ENCODE measurements at regions not wholly inside any gene's neighbourhood (a gene's known extent, or its start where the extent isn't known, plus 50 kb on each side); places are given as distances from the start of the nearest gene placed in this dataset.

DNA sequence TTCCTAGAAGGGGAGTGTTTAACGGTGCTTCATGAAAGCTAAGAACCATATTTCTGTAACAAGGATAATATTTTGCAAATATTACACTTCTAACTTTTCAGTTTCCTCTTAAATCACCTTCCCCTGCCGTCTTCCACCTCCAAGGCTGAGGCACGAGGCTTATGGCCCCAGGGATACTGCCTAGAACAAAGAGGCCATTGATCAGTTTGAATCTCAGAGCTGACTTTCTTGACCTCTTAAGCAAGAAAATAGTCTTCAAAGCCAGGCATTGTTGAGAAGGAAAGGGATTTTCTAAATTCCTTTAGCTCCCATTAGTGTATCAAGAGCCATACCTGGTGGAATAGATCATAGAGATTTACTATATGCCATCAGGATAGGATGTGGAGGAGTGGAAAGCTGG lies 566.2 kb downstream of the BNC2 start:
- Histone ChIP-seq H3K9ac (ENCODE audit: low read depth in 1 of 2, low read length in 2 of 2) (no peak overlapping the region), H3K36me3 (ENCODE audit: control insufficient read depth in 4 of 4, insufficient read depth in 3 of 4, low read depth in 1 of 4, low read length in 3 of 4) (no peaks in the 10 kb centered on the region), H3K9me3 (ENCODE audit: control insufficient read depth in 4 of 4, low read length in 3 of 4) (no peaks in the 10 kb centered on the region), H3K4me1 (ENCODE audit: control insufficient read depth in 4 of 4, insufficient read depth in 4 of 4, low read length in 3 of 4) (peaks cover 0 to 2% (median 0%) of the 10 kb centered on the region in 4 donors), H3K4me3 (ENCODE audit: low read depth in 1 of 3, low read length in 3 of 3) (no peak overlapping the region), H3K27me3 (ENCODE audit: control insufficient read depth in 4 of 4, insufficient read depth in 4 of 4, low read length in 3 of 4) (no peaks in the 10 kb centered on the region), H3K27ac (ENCODE audit: low read depth in 1 of 2, low read length in 2 of 2) (no peak overlapping the region)
- no peak for DNase-seq (ENCODE audit: low spot score)
- WGBS = 73% methylated on average over 3 of the region's 3 CpGs
- no peak for TF ChIP-seq EGR1 (IDR thresholded peaks at IDR 0.05; ENCODE audit: low read depth in 2 of 2)
- TF ChIP-seq TAF1 (conservative IDR thresholded peaks at IDR 0.05) = no peak
- TF ChIP-seq FOXA2 (IDR thresholded peaks at IDR 0.05) = no peak
- TF ChIP-seq, protein P1, sequence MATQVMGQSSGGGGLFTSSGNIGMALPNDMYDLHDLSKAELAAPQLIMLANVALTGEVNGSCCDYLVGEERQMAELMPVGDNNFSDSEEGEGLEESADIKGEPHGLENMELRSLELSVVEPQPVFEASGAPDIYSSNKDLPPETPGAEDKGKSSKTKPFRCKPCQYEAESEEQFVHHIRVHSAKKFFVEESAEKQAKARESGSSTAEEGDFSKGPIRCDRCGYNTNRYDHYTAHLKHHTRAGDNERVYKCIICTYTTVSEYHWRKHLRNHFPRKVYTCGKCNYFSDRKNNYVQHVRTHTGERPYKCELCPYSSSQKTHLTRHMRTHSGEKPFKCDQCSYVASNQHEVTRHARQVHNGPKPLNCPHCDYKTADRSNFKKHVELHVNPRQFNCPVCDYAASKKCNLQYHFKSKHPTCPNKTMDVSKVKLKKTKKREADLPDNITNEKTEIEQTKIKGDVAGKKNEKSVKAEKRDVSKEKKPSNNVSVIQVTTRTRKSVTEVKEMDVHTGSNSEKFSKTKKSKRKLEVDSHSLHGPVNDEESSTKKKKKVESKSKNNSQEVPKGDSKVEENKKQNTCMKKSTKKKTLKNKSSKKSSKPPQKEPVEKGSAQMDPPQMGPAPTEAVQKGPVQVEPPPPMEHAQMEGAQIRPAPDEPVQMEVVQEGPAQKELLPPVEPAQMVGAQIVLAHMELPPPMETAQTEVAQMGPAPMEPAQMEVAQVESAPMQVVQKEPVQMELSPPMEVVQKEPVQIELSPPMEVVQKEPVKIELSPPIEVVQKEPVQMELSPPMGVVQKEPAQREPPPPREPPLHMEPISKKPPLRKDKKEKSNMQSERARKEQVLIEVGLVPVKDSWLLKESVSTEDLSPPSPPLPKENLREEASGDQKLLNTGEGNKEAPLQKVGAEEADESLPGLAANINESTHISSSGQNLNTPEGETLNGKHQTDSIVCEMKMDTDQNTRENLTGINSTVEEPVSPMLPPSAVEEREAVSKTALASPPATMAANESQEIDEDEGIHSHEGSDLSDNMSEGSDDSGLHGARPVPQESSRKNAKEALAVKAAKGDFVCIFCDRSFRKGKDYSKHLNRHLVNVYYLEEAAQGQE (IDR thresholded peaks at IDR 0.05) = no peak
- TF ChIP-seq, protein P2, sequence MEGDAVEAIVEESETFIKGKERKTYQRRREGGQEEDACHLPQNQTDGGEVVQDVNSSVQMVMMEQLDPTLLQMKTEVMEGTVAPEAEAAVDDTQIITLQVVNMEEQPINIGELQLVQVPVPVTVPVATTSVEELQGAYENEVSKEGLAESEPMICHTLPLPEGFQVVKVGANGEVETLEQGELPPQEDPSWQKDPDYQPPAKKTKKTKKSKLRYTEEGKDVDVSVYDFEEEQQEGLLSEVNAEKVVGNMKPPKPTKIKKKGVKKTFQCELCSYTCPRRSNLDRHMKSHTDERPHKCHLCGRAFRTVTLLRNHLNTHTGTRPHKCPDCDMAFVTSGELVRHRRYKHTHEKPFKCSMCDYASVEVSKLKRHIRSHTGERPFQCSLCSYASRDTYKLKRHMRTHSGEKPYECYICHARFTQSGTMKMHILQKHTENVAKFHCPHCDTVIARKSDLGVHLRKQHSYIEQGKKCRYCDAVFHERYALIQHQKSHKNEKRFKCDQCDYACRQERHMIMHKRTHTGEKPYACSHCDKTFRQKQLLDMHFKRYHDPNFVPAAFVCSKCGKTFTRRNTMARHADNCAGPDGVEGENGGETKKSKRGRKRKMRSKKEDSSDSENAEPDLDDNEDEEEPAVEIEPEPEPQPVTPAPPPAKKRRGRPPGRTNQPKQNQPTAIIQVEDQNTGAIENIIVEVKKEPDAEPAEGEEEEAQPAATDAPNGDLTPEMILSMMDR (IDR thresholded peaks at IDR 0.05; ENCODE audit: low read depth, low read length, missing input control) = no peak
- TF ChIP-seq NR2F2 (IDR thresholded peaks at IDR 0.05) = no peak
- TF ChIP-seq RXRA (IDR thresholded peaks at IDR 0.05) = no peak
- TF ChIP-seq, protein P3, sequence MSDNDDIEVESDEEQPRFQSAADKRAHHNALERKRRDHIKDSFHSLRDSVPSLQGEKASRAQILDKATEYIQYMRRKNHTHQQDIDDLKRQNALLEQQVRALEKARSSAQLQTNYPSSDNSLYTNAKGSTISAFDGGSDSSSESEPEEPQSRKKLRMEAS (IDR thresholded peaks at IDR 0.05) = no peak
- TF ChIP-seq YY1 (IDR thresholded peaks at IDR 0.05) = no peak
- TF ChIP-seq, protein P4, sequence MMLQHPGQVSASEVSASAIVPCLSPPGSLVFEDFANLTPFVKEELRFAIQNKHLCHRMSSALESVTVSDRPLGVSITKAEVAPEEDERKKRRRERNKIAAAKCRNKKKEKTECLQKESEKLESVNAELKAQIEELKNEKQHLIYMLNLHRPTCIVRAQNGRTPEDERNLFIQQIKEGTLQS (IDR thresholded peaks at IDR 0.05) = no peak
- no peak for TF ChIP-seq SP1 (IDR thresholded peaks at IDR 0.05)
- TF ChIP-seq HNF4G (IDR thresholded peaks at IDR 0.05) = no peak
- TF ChIP-seq GABPA (IDR thresholded peaks at IDR 0.05 in 1 of 2, conservative IDR thresholded peaks at IDR 0.05 in 1 of 2) = no peak
- no peak for TF ChIP-seq RAD21 (IDR thresholded peaks at IDR 0.05)
- TF ChIP-seq, protein P5, sequence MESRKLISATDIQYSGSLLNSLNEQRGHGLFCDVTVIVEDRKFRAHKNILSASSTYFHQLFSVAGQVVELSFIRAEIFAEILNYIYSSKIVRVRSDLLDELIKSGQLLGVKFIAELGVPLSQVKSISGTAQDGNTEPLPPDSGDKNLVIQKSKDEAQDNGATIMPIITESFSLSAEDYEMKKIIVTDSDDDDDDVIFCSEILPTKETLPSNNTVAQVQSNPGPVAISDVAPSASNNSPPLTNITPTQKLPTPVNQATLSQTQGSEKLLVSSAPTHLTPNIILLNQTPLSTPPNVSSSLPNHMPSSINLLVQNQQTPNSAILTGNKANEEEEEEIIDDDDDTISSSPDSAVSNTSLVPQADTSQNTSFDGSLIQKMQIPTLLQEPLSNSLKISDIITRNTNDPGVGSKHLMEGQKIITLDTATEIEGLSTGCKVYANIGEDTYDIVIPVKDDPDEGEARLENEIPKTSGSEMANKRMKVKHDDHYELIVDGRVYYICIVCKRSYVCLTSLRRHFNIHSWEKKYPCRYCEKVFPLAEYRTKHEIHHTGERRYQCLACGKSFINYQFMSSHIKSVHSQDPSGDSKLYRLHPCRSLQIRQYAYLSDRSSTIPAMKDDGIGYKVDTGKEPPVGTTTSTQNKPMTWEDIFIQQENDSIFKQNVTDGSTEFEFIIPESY (IDR thresholded peaks at IDR 0.05) = no peak
- no peak for TF ChIP-seq FOXA1 (IDR thresholded peaks at IDR 0.05)
- TF ChIP-seq HNF4A (conservative IDR thresholded peaks at IDR 0.05) = no peak
- no peak for TF ChIP-seq JUND (IDR thresholded peaks at IDR 0.05)

Data from liver (tissue), 8 donors.